SK-N-SH treated with all-trans-retinoic acid at 6 μM for 48 hours (cell line): ENCODE measurements at regions not wholly inside any gene's neighbourhood (a gene's known extent, or its start where the extent isn't known, plus 50 kb on each side); places are given as distances from the start of the nearest gene placed in this dataset.

Source experiments
- ATAC-seq: fragments of 200-7000 bp; cut with Tn5 transposase; 3 replicates; pipeline ENCODE4 v1.9.1; 2020; ENCODE audit warnings: mild to moderate bottlenecking, moderate library complexity
- ARNTL ChIP-seq: fragments of 450-650 bp; formaldehyde crosslinking; IDR thresholded peaks from 2 replicates; pipeline ENCODE4 v1.5.0; 2020; ENCODE audit warnings: low read depth, mild to moderate bottlenecking, moderate library complexity, borderline replicate concordance
- CREB5 ChIP-seq: fragments of 250-450 bp; sonication (Bioruptor Pico); IDR thresholded peaks from 2 replicates; pipeline ENCODE4 v1.5.1; 2020; ENCODE audit warnings: low read depth, mild to moderate bottlenecking, moderate library complexity
- CSRNP3 ChIP-seq: fragments of 250-450 bp; sonication (Bioruptor Pico); IDR thresholded peaks from 2 replicates; pipeline ENCODE4 v1.5.1; 2021; ENCODE audit warnings: mild to moderate bottlenecking, moderate library complexity
- ESRRG ChIP-seq: fragments of 250-450 bp; sonication (Bioruptor Pico); IDR thresholded peaks from 2 replicates; pipeline ENCODE4 v1.6.1; 2021; ENCODE audit warnings: mild to moderate bottlenecking
- GLIS3 ChIP-seq: fragments of 250-450 bp; sonication (Bioruptor Pico); IDR thresholded peaks from 2 replicates; pipeline ENCODE4 v1.5.0; 2020; ENCODE audit warnings: mild to moderate bottlenecking, moderate library complexity
- PATZ1 ChIP-seq: fragments of 250-450 bp; sonication (Bioruptor Pico); IDR thresholded peaks from 2 replicates; pipeline ENCODE4 v1.8.0; 2020; ENCODE audit warnings: mild to moderate bottlenecking, moderate library complexity, borderline replicate concordance
- POU6F1 ChIP-seq: fragments of 250-450 bp; sonication (Bioruptor Pico); IDR thresholded peaks from 2 replicates; pipeline ENCODE4 v1.8.0; 2021; ENCODE audit warnings: low read depth, mild to moderate bottlenecking, moderate library complexity, borderline replicate concordance
- PPARA ChIP-seq: fragments of 250-450 bp; sonication (Bioruptor Pico); IDR thresholded peaks from 2 replicates; pipeline ENCODE4 v1.5.0; 2020; ENCODE audit warnings: mild to moderate bottlenecking, borderline replicate concordance
- RARB ChIP-seq: fragments of 250-450 bp; sonication (Bioruptor Pico); IDR thresholded peaks from 2 replicates; pipeline ENCODE4 v1.8.0; 2021; ENCODE audit warnings: mild to moderate bottlenecking, moderate library complexity
- TCF4 ChIP-seq: fragments of 250-450 bp; sonication (Bioruptor Pico); IDR thresholded peaks from 2 replicates; pipeline ENCODE4 v1.8.0; 2021; ENCODE audit warnings: mild to moderate bottlenecking, moderate library complexity, borderline replicate concordance
- TSHZ2 ChIP-seq: fragments of 250-450 bp; sonication (Bioruptor Pico); IDR thresholded peaks from 2 replicates; pipeline ENCODE4 v1.5.0; 2020; ENCODE audit warnings: mild to moderate bottlenecking, moderate library complexity
- ZC3H10 ChIP-seq: fragments of 250-450 bp; sonication (Bioruptor Pico); IDR thresholded peaks from 2 replicates; pipeline ENCODE4 v1.5.1; 2021; ENCODE audit warnings: mild to moderate bottlenecking, moderate library complexity
- ZFP3 ChIP-seq: fragments of 250-450 bp; sonication (Bioruptor Pico); IDR thresholded peaks from 2 replicates; pipeline ENCODE4 v1.5.0; 2020; ENCODE audit warnings: mild to moderate bottlenecking, moderate library complexity
- ZNF565 ChIP-seq: fragments of 450-650 bp; formaldehyde crosslinking; conservative IDR thresholded peaks from 2 replicates; pipeline ENCODE4 v1.5.0; 2020; ENCODE audit warnings: low read depth, mild to moderate bottlenecking, moderate library complexity
- ZNF70 ChIP-seq: fragments of 450-650 bp; formaldehyde crosslinking; IDR thresholded peaks from 2 replicates; pipeline ENCODE4 v1.5.0; 2020; ENCODE audit warnings: mild to moderate bottlenecking, moderate library complexity
- ZNF8 ChIP-seq: fragments of 450-650 bp; formaldehyde crosslinking; IDR thresholded peaks from 2 replicates; pipeline ENCODE4 v1.5.0; 2020; ENCODE audit warnings: mild to moderate bottlenecking, moderate library complexity

- TF ChIP-seq RARB (CRISPR knock-in tag) (no peak), ZNF565 (CRISPR knock-in tag) (no peak), CREB5 (CRISPR knock-in tag) (no peak), ARNTL (CRISPR knock-in tag) (no peak), CSRNP3 (CRISPR knock-in tag) (no peak), PATZ1 (CRISPR knock-in tag) (no peak)
- no peak for ATAC-seq
Measured at GRCh38 chr20:36090223-36090622, 64.3 kb upstream of the EPB41L1 start.

- TF ChIP-seq RARB (CRISPR knock-in tag) (no peak), GLIS3 (CRISPR knock-in tag) (no peak), POU6F1 (CRISPR knock-in tag) (no peak)
- ATAC-seq = no peak
Measured at GRCh38 chr20:36091561-36092397, 62.8 kb upstream of the EPB41L1 start.

GRCh38 chr20:36092398-36093024, 62.0 kb upstream of the EPB41L1 start:
- ATAC-seq = peak; percentile 77
- no peak for TF ChIP-seq RARB (CRISPR knock-in tag)
- no peak for TF ChIP-seq ESRRG
- no peak for TF ChIP-seq PPARA (CRISPR knock-in tag)
- TF ChIP-seq TSHZ2 = no peak
- no peak for TF ChIP-seq ZC3H10 (CRISPR knock-in tag)
- no peak for TF ChIP-seq TCF4 (CRISPR knock-in tag)
- no peak for TF ChIP-seq ZNF8 (CRISPR knock-in tag)
- no peak for TF ChIP-seq ZNF70

GRCh38 chr20:36093025-36093803, 61.3 kb upstream of the EPB41L1 start:
- TF ChIP-seq PATZ1 (CRISPR knock-in tag) (no peak), ARNTL (CRISPR knock-in tag) (no peak), ZFP3 (CRISPR knock-in tag) (no peak), CSRNP3 (CRISPR knock-in tag) (no peak)
- TF ChIP-seq, all 23 proteins: peak for 0
- peak; percentile 49 for ATAC-seq
